HK-2 (cell line): ENCODE measurements at regions not wholly inside any gene's neighbourhood (a gene's known extent, or its start where the extent isn't known, plus 50 kb on each side); places are given as distances from the start of the nearest gene placed in this dataset.
A peak's percentile ranks its signal among the peaks of the same experiment; 100 is the strongest.

Experiments
- DNase-seq: peaks from one replicate; pipeline ENCODE4 v3.0.0-alpha.2; 2018; ENCODE audit not compliant: unreplicated experiment

- no peak for DNase-seq
Observed at GRCh38 chr10:52889611-52890010, 117.0 kb upstream of the MBL2 start.

- DNase-seq: peak; percentile 83
Observed at GRCh38 chr10:52883996-52884871, 111.7 kb upstream of the MBL2 start.

GRCh38 chr10:52879091-52879807 lies 106.7 kb upstream of the MBL2 start:
- DNase-seq: peak; percentile 64

GRCh38 chr10:52877451-52877850 lies 104.9 kb upstream of the MBL2 start:
- DNase-seq: no peak

- DNase-seq: no peak
Observed at GRCh38 chr10:52875336-52875735, 102.8 kb upstream of the MBL2 start.

- no peak for DNase-seq
Observed at GRCh38 chr10:52874581-52874980, 102.0 kb upstream of the MBL2 start.

- no peak for DNase-seq
Observed at GRCh38 chr10:52871191-52871843, 98.7 kb upstream of the MBL2 start.

- no peak for DNase-seq
Observed at GRCh38 chr10:52870562-52870961, 98.0 kb upstream of the MBL2 start.

- no peak for DNase-seq
Observed at GRCh38 chr10:52869864-52870263, 97.3 kb upstream of the MBL2 start.

- DNase-seq: no peak
Observed at GRCh38 chr10:52865213-52865612, 92.6 kb upstream of the MBL2 start.

GRCh38 chr10:52864201-52865106 lies 91.9 kb upstream of the MBL2 start:
- DNase-seq: peak; percentile 92

GRCh38 chr10:52858722-52859121 lies 86.1 kb upstream of the MBL2 start:
- DNase-seq: no peak

GRCh38 chr10:52855546-52856325 lies 83.2 kb upstream of the MBL2 start:
- DNase-seq: no peak

GRCh38 chr10:52853704-52854103 lies 81.1 kb upstream of the MBL2 start:
- DNase-seq: no peak

GRCh38 chr10:52836816-52837215 lies 64.2 kb upstream of the MBL2 start:
- DNase-seq: no peak
